Suprapubic skin (tissue), 4 donors: ENCODE measurements at regions not wholly inside any gene's neighbourhood (a gene's known extent, or its start where the extent isn't known, plus 50 kb on each side); places are given as distances from the start of the nearest gene placed in this dataset.

Experiments
- EP300 ChIP-seq: sonication (generic); formaldehyde crosslinking; IDR thresholded peaks from one replicate; pipeline ENCODE4 v1.6.1; 2017; ENCODE audit warnings: antibody characterized with exemption
- POLR2A ChIP-seq, 2 donors: fragments of 450-650 bp; IDR thresholded peaks; one replicate each; pipeline ENCODE4 v1.6.1; 2017; ENCODE audit warnings: antibody characterized with exemption in 2 of 2, mild to moderate bottlenecking in 2 of 2, moderate library complexity in 2 of 2
- POLR2AphosphoS5 ChIP-seq, 3 donors: sonication (generic); formaldehyde crosslinking; IDR thresholded peaks; one replicate each; pipeline ENCODE4 v1.6.1; 2017; ENCODE audit warnings: antibody characterized with exemption in 3 of 3
- TF ChIP-seq, protein P1 (sequence below), 2 donors: fragments of 200-600 bp in 1 of 2; fragments of 450-650 bp in 1 of 2; sonication (generic) in 1 of 2; IDR thresholded peaks; one replicate each; pipeline ENCODE4 v1.5.1; 2016 to 2019; ENCODE audit warnings: antibody characterized with exemption in 2 of 2, mild to moderate bottlenecking in 1 of 2, moderate library complexity in 1 of 2

GRCh38 chr1:2927393-2928360, 93.6 kb upstream of the ACTRT2 start:
- TF ChIP-seq, protein P1, sequence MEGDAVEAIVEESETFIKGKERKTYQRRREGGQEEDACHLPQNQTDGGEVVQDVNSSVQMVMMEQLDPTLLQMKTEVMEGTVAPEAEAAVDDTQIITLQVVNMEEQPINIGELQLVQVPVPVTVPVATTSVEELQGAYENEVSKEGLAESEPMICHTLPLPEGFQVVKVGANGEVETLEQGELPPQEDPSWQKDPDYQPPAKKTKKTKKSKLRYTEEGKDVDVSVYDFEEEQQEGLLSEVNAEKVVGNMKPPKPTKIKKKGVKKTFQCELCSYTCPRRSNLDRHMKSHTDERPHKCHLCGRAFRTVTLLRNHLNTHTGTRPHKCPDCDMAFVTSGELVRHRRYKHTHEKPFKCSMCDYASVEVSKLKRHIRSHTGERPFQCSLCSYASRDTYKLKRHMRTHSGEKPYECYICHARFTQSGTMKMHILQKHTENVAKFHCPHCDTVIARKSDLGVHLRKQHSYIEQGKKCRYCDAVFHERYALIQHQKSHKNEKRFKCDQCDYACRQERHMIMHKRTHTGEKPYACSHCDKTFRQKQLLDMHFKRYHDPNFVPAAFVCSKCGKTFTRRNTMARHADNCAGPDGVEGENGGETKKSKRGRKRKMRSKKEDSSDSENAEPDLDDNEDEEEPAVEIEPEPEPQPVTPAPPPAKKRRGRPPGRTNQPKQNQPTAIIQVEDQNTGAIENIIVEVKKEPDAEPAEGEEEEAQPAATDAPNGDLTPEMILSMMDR (IDR thresholded peaks at IDR 0.05), result no peak
- TF ChIP-seq EP300, result no peak
- no peak for TF ChIP-seq POLR2A (IDR thresholded peaks at IDR 0.05)
- TF ChIP-seq POLR2AphosphoS5 (IDR thresholded peaks at IDR 0.05), result no peak
